IMR-90 (cell line): ENCODE measurements at regions not wholly inside any gene's neighbourhood (a gene's known extent, or its start where the extent isn't known, plus 50 kb on each side); places are given as distances from the start of the nearest gene placed in this dataset.
A peak's percentile ranks its signal among the peaks of the same experiment; 100 is the strongest.

Experiments used
- ATAC-seq: fragments of 200-7000 bp; cut with Tn5 transposase; 2 replicates; pipeline ENCODE4 v1.9.1; 2020; ENCODE audit warnings: low read depth, mild to moderate bottlenecking, moderate library complexity
- BruUV-seq: library from RNA; stranded (reverse); fragments of 400-500 nt; replicated peaks from 2 replicates; lab custom pipeline; 2021; lab: Mats Ljungman, UMichigan
- CTCF ChIA-PET: fragments of 300-600 bp; formaldehyde crosslinking; extraction: SDS; loops from one replicate; lab custom pipeline; 2021; ENCODE audit warnings: antibody characterized with exemption; lab: Yijun Ruan, JAX
- POLR2A ChIA-PET: fragments of 300-600 bp; sonication (Branson Sonifier 250); formaldehyde crosslinking; loops from one replicate; lab custom pipeline; 2022; ENCODE audit warnings: antibody characterized with exemption; ENCODE audit not compliant: unreplicated experiment; lab: Charles Lee
- DNase-seq: peaks from one replicate; pipeline ENCODE4 v3.0.0; 2013
- H2AFZ ChIP-seq: replicated peaks from 2 replicates; pipeline ENCODE3; 2013; ENCODE audit warnings: low read length, mild to moderate bottlenecking; ENCODE audit not compliant: poor library complexity
- H2AK5ac ChIP-seq: 2 replicates; pipeline ENCODE4 v1.6.1; 2013; ENCODE audit warnings: low read depth, low read length, inconsistent platforms
- H2AK9ac ChIP-seq: replicated peaks from 2 replicates; pipeline ENCODE3; 2013; ENCODE audit warnings: mild to moderate bottlenecking, low read depth, low read length, moderate library complexity; ENCODE audit not compliant: poor library complexity
- H2BK120ac ChIP-seq: 2 replicates; pipeline ENCODE4 v1.6.1; 2013; ENCODE audit warnings: low read depth, low read length, inconsistent platforms
- H2BK15ac ChIP-seq: 3 replicates; pipeline ENCODE4 v1.6.1; 2013; ENCODE audit warnings: low read depth, low read length, inconsistent platforms
- H2BK20ac ChIP-seq: 2 replicates; pipeline ENCODE4 v1.6.1; 2013; ENCODE audit warnings: low read depth, mild to moderate bottlenecking, inconsistent platforms, low read length, moderate library complexity
- H2BK5ac ChIP-seq: 2 replicates; pipeline ENCODE4 v1.6.1; 2013; ENCODE audit warnings: mild to moderate bottlenecking, low read depth, low read length, inconsistent platforms; ENCODE audit not compliant: poor library complexity, severe bottlenecking
- H3K14ac ChIP-seq: replicated peaks from 2 replicates; pipeline ENCODE4 v1.6.1; 2013; ENCODE audit warnings: low read depth, low read length, inconsistent platforms
- H3K18ac ChIP-seq: 2 replicates; pipeline ENCODE4 v1.6.1; 2013; ENCODE audit warnings: low read depth, low read length, control low read depth
- H3K23ac ChIP-seq: 2 replicates; pipeline ENCODE4 v1.6.1; 2013; ENCODE audit warnings: low read depth, low read length, inconsistent platforms
- H3K27ac ChIP-seq: 2 replicates; pipeline ENCODE4 v1.5.1; 2013; ENCODE audit warnings: mild to moderate bottlenecking, control low read depth, low read length; ENCODE audit not compliant: insufficient read depth
- H3K27me3 ChIP-seq: 2 replicates; pipeline ENCODE4 v1.6.1; 2013; ENCODE audit warnings: low read length; ENCODE audit not compliant: control insufficient read depth, insufficient read depth
- H3K36me3 ChIP-seq: 2 replicates; pipeline ENCODE4 v1.6.1; 2013; ENCODE audit warnings: low read length, mixed read lengths; ENCODE audit not compliant: control insufficient read depth, insufficient read depth
- H3K4ac ChIP-seq: 2 replicates; pipeline ENCODE4 v1.6.1; 2013; ENCODE audit warnings: low read depth, low read length, inconsistent platforms
- H3K4me1 ChIP-seq: 2 replicates; pipeline ENCODE4 v1.6.1; 2013; ENCODE audit warnings: low read length, mixed read lengths; ENCODE audit not compliant: control insufficient read depth, insufficient read depth
- H3K4me2 ChIP-seq: 2 replicates; pipeline ENCODE4 v1.6.1; 2013; ENCODE audit warnings: low read depth, mild to moderate bottlenecking, control low read depth, low read length, moderate library complexity
- H3K4me3 ChIP-seq: 2 replicates; pipeline ENCODE4 v1.5.1; 2013; ENCODE audit warnings: low read depth, mild to moderate bottlenecking, control low read depth, low read length, moderate library complexity; ENCODE audit not compliant: insufficient read depth
- H3K56ac ChIP-seq: 2 replicates; pipeline ENCODE4 v1.6.1; 2013; ENCODE audit warnings: low read length, inconsistent platforms; ENCODE audit not compliant: insufficient read depth; ENCODE audit errors: extremely low read depth
- H3K79me1 ChIP-seq, 2 experiments: 2 replicates each; pipeline ENCODE4 v1.6.1; 2013; ENCODE audit warnings: low read length in 2 of 2, inconsistent platforms in 1 of 2, low read depth in 1 of 2
- H3K9ac ChIP-seq: 2 replicates; pipeline ENCODE4 v1.6.1; 2013; ENCODE audit warnings: low read depth, low read length, control low read depth
- H3K9me1 ChIP-seq: 2 replicates; pipeline ENCODE4 v1.6.1; 2013; ENCODE audit warnings: low read length, inconsistent platforms; ENCODE audit not compliant: insufficient read depth
- H3K9me3 ChIP-seq: 2 replicates; pipeline ENCODE4 v1.6.1; 2013; ENCODE audit warnings: low read length; ENCODE audit not compliant: control insufficient read depth, insufficient read depth
- H4K20me1 ChIP-seq: 2 replicates; pipeline ENCODE4 v1.6.1; 2013; ENCODE audit warnings: low read length, inconsistent platforms; ENCODE audit not compliant: insufficient read depth
- H4K5ac ChIP-seq: 2 replicates; pipeline ENCODE4 v1.6.1; 2013; ENCODE audit warnings: mild to moderate bottlenecking, low read depth, low read length, control low read depth
- H4K8ac ChIP-seq, 2 experiments: 2 replicates each; pipeline ENCODE4 v1.6.1; 2013; ENCODE audit warnings: low read depth in 2 of 2, low read length in 2 of 2, control low read depth in 1 of 2, inconsistent platforms in 1 of 2
- H4K91ac ChIP-seq: 2 replicates; pipeline ENCODE4 v1.6.1; 2013; ENCODE audit warnings: low read depth, low read length, inconsistent platforms; ENCODE audit not compliant: insufficient read depth
- BHLHE40 ChIP-seq: fragments of 150-350 bp; IDR thresholded peaks from 2 replicates; pipeline ENCODE4 v1.6.1; 2016; ENCODE audit warnings: mild to moderate bottlenecking, low read depth, low read length
- CEBPB ChIP-seq: IDR thresholded peaks from 2 replicates; pipeline ENCODE4 v1.6.1; 2012; ENCODE audit warnings: low read depth, low read length, improper control_type of control experiment
- CHD1 ChIP-seq: IDR thresholded peaks from 2 replicates; pipeline ENCODE4 v1.6.1; 2012; ENCODE audit warnings: low read depth, low read length, improper control_type of control experiment
- ELK1 ChIP-seq: fragments of 150-350 bp; IDR thresholded peaks from 2 replicates; pipeline ENCODE4 v1.6.1; 2016; ENCODE audit warnings: low read depth, mild to moderate bottlenecking, low read length, moderate library complexity, borderline replicate concordance
- FOS ChIP-seq: fragments of 150-350 bp; IDR thresholded peaks from 2 replicates; pipeline ENCODE4 v1.6.1; 2016; ENCODE audit warnings: low read depth, low read length
- MXI1 ChIP-seq: IDR thresholded peaks from 2 replicates; pipeline ENCODE4 v1.6.1; 2012; ENCODE audit warnings: low read depth, mild to moderate bottlenecking, low read length, moderate library complexity, borderline replicate concordance
- NFE2L2 ChIP-seq: fragments of 150-350 bp; IDR thresholded peaks from 2 replicates; pipeline ENCODE4 v1.6.1; 2016; ENCODE audit warnings: low read depth, mild to moderate bottlenecking, low read length
- POLR2A ChIP-seq: IDR thresholded peaks from 2 replicates; pipeline ENCODE4 v1.6.1; 2012; ENCODE audit warnings: mild to moderate bottlenecking, low read depth, low read length
- RAD21 ChIP-seq: IDR thresholded peaks from 2 replicates; pipeline ENCODE4 v1.6.1; 2012; ENCODE audit warnings: low read length, improper control_type of control experiment
- RCOR1 ChIP-seq: IDR thresholded peaks from 2 replicates; pipeline ENCODE4 v1.6.1; 2012; ENCODE audit warnings: mild to moderate bottlenecking, low read length, improper control_type of control experiment; ENCODE audit not compliant: insufficient replicate concordance
- USF2 ChIP-seq: fragments of 150-350 bp; IDR thresholded peaks from 2 replicates; pipeline ENCODE4 v1.6.1; 2017; ENCODE audit warnings: mild to moderate bottlenecking, antibody characterized with exemption, low read length, low read depth
- WGBS, 2 experiments: methylation state at CpG; one replicate each; pipeline versions ENCODE4 v1.1.5 to v1.1.7; 2013; ENCODE audit warnings: missing lambda C conversion rate in 2 of 2; ENCODE audit not compliant: insufficient read length in 1 of 2; ENCODE audit errors: extremely low coverage in 2 of 2; 5-methylcytosine and 5-hydroxymethylcytosine counted together
- dilution Hi-C: fragments of 300-500 bp; cut with HindIII; formaldehyde crosslinking; loops from one replicate; pipeline ENCODE4 v1.14.3; 2018; ENCODE audit warnings: low sequenced_read_pairs; ENCODE audit not compliant: unreplicated experiment
- in situ Hi-C: fragments of 300-500 bp; cut with MboI; formaldehyde crosslinking; loops from 3 replicates; pipeline ENCODE4 v1.14.3; 2019; ENCODE audit warnings: low sequenced_read_pairs, inconsistent platforms, mixed read lengths
- intact Hi-C: fragments of 100-400 bp; cut with micrococcal nuclease; formaldehyde crosslinking; loops from 2 replicates; pipeline ENCODE4 v1.10.0; 2022

GRCh38 chr2:220000080-220000479 lies 372.6 kb downstream of the SLC4A3 start:
- in situ Hi-C loops = no loop called here
- BruUV-seq = no TSS peak

More at GRCh38 chr2:220000080-220000479, 372.6 kb downstream of the SLC4A3 start:
- no peaks in the 10 kb centered on the region for H3K27me3 ChIP-seq
- H3K9me1 ChIP-seq = peaks cover 10% of the 10 kb centered on the region; the same call in 1 of the 2 replicates
- H2AFZ ChIP-seq = no peak overlapping the region
- H4K8ac ChIP-seq = peak overlapping the region; percentile 12 to 35; a peak in 1 of 4 replicates
- POLR2A ChIA-PET = no interaction called here
- H3K4me2 ChIP-seq = no peak overlapping the region
- 0 out of 2 replicates have a peak, but pooled peaks cover 3% of the 10 kb centered on the region for H3K9me3 ChIP-seq
- no peak overlapping the region for H3K4me3 ChIP-seq
- no peak overlapping the region for H3K27ac ChIP-seq
- TF ChIP-seq CHD1 = no peak
- no peak for TF ChIP-seq POLR2A
- no peak for TF ChIP-seq RCOR1
- TF ChIP-seq NFE2L2 = no peak
- no peak for TF ChIP-seq ELK1
- TF ChIP-seq USF2 = no peak
- no peak for TF ChIP-seq MXI1
- TF ChIP-seq BHLHE40 = no peak
- no peak for TF ChIP-seq RAD21
- TF ChIP-seq FOS = no peak
- TF ChIP-seq CEBPB = no peak
- H2BK5ac ChIP-seq = no peak overlapping the region
- no peak overlapping the region for H3K56ac ChIP-seq
- no peak overlapping the region; the same call in 1 of the 2 replicates for H2AK5ac ChIP-seq
- peaks cover 12% of the 10 kb centered on the region for H3K4me1 ChIP-seq
- no peak overlapping the region for H3K14ac ChIP-seq
- DNase-seq = peak; percentile 23
- ATAC-seq = no peak
- H4K91ac ChIP-seq = peak overlapping the region; percentile 94
- H2AK9ac ChIP-seq = no peak overlapping the region
- no peaks in the 10 kb centered on the region for H3K36me3 ChIP-seq
- no peaks in the 10 kb centered on the region for H4K20me1 ChIP-seq
- H4K5ac ChIP-seq = peak overlapping the region; percentile 1; the same call in 1 of the 2 replicates
- intact Hi-C loops = loop anchor here (10.0 kb wide), 1 partner anchor 225 kb away; no protein-coding TSS in a partner anchor
- 100% methylated on average over 1 of the region's 3 CpGs; no CpG with 5 or more reads in 1 of the 2 experiments for WGBS, 2 experiments
- CTCF ChIA-PET = no interaction called here
- peak overlapping the region; percentile 96 for H2BK20ac ChIP-seq
- dilution Hi-C loops = no loop called here
- H2BK120ac ChIP-seq = peak overlapping the region; percentile 91
- peak overlapping the region; percentile 87; the same call in 2 of the 3 replicates for H2BK15ac ChIP-seq
- H3K4ac ChIP-seq = peak overlapping the region; percentile 90
- H3K79me1 ChIP-seq = no peaks in the 10 kb centered on the region
- no peak overlapping the region for H3K18ac ChIP-seq
- no peak overlapping the region for H3K9ac ChIP-seq
- no peak overlapping the region for H3K23ac ChIP-seq
